ENCODE measurements at regions not wholly inside any gene's neighbourhood (a gene's known extent, or its start where the extent isn't known, plus 50 kb on each side); places are given as distances from the start of the nearest gene placed in this dataset.

DNA sequence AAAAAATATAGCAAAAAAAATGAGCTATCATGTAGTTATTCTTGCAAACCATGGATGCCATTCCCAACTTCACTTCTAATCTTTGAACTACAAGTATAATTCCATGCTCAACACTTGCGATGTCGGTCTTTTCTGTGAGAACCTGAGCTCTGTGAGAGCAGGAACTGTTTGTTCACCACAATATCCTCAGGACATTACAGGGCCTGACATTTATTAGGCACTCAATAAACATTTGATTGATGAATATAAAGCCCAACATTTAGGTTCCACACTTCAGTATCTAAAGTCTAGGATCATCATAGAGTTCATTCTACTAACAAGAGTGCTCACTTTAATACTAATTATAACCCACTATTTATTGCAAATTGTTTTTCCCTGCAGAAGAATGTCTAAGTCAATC is 211.6 kb upstream of the FAM241A start:
- 74% methylated on average over 2 of the region's 2 CpGs for WGBS
- Histone ChIP-seq H3K4me1 (ENCODE audit: control insufficient read depth in 4 of 4, insufficient read depth in 4 of 4, low read length in 3 of 4) (no peaks in the 10 kb centered on the region), H3K27me3 (ENCODE audit: control insufficient read depth in 4 of 4, insufficient read depth in 4 of 4, low read length in 3 of 4) (peaks cover 0 to 5% (median 2%) of the 10 kb centered on the region in 4 donors), H3K27ac (ENCODE audit: low read depth in 1 of 2, low read length in 2 of 2) (no peak overlapping the region), H3K36me3 (ENCODE audit: control insufficient read depth in 4 of 4, insufficient read depth in 3 of 4, low read depth in 1 of 4, low read length in 3 of 4) (no peaks in the 10 kb centered on the region), H3K9me3 (ENCODE audit: control insufficient read depth in 4 of 4, low read length in 3 of 4) (no peaks in the 10 kb centered on the region), H3K4me3 (ENCODE audit: low read depth in 1 of 3, low read length in 3 of 3) (no peak overlapping the region), H3K9ac (ENCODE audit: low read depth in 1 of 2, low read length in 2 of 2) (no peak overlapping the region)
- TF ChIP-seq, protein P1, sequence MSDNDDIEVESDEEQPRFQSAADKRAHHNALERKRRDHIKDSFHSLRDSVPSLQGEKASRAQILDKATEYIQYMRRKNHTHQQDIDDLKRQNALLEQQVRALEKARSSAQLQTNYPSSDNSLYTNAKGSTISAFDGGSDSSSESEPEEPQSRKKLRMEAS (IDR thresholded peaks at IDR 0.05), result no peak
- TF ChIP-seq, protein P2, sequence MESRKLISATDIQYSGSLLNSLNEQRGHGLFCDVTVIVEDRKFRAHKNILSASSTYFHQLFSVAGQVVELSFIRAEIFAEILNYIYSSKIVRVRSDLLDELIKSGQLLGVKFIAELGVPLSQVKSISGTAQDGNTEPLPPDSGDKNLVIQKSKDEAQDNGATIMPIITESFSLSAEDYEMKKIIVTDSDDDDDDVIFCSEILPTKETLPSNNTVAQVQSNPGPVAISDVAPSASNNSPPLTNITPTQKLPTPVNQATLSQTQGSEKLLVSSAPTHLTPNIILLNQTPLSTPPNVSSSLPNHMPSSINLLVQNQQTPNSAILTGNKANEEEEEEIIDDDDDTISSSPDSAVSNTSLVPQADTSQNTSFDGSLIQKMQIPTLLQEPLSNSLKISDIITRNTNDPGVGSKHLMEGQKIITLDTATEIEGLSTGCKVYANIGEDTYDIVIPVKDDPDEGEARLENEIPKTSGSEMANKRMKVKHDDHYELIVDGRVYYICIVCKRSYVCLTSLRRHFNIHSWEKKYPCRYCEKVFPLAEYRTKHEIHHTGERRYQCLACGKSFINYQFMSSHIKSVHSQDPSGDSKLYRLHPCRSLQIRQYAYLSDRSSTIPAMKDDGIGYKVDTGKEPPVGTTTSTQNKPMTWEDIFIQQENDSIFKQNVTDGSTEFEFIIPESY (IDR thresholded peaks at IDR 0.05), result no peak
- no peak for TF ChIP-seq HNF4G (IDR thresholded peaks at IDR 0.05)
- TF ChIP-seq SP1 (IDR thresholded peaks at IDR 0.05), result no peak
- no peak for TF ChIP-seq JUND (IDR thresholded peaks at IDR 0.05)
- no peak for TF ChIP-seq GABPA (IDR thresholded peaks at IDR 0.05 in 1 of 2, conservative IDR thresholded peaks at IDR 0.05 in 1 of 2)
- TF ChIP-seq HNF4A (conservative IDR thresholded peaks at IDR 0.05), result no peak
- no peak for TF ChIP-seq EGR1 (IDR thresholded peaks at IDR 0.05; ENCODE audit: low read depth in 2 of 2)
- TF ChIP-seq NR2F2 (IDR thresholded peaks at IDR 0.05), result no peak
- no peak for TF ChIP-seq RXRA (IDR thresholded peaks at IDR 0.05)
- TF ChIP-seq, protein P3, sequence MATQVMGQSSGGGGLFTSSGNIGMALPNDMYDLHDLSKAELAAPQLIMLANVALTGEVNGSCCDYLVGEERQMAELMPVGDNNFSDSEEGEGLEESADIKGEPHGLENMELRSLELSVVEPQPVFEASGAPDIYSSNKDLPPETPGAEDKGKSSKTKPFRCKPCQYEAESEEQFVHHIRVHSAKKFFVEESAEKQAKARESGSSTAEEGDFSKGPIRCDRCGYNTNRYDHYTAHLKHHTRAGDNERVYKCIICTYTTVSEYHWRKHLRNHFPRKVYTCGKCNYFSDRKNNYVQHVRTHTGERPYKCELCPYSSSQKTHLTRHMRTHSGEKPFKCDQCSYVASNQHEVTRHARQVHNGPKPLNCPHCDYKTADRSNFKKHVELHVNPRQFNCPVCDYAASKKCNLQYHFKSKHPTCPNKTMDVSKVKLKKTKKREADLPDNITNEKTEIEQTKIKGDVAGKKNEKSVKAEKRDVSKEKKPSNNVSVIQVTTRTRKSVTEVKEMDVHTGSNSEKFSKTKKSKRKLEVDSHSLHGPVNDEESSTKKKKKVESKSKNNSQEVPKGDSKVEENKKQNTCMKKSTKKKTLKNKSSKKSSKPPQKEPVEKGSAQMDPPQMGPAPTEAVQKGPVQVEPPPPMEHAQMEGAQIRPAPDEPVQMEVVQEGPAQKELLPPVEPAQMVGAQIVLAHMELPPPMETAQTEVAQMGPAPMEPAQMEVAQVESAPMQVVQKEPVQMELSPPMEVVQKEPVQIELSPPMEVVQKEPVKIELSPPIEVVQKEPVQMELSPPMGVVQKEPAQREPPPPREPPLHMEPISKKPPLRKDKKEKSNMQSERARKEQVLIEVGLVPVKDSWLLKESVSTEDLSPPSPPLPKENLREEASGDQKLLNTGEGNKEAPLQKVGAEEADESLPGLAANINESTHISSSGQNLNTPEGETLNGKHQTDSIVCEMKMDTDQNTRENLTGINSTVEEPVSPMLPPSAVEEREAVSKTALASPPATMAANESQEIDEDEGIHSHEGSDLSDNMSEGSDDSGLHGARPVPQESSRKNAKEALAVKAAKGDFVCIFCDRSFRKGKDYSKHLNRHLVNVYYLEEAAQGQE (IDR thresholded peaks at IDR 0.05), result no peak
- TF ChIP-seq, protein P4, sequence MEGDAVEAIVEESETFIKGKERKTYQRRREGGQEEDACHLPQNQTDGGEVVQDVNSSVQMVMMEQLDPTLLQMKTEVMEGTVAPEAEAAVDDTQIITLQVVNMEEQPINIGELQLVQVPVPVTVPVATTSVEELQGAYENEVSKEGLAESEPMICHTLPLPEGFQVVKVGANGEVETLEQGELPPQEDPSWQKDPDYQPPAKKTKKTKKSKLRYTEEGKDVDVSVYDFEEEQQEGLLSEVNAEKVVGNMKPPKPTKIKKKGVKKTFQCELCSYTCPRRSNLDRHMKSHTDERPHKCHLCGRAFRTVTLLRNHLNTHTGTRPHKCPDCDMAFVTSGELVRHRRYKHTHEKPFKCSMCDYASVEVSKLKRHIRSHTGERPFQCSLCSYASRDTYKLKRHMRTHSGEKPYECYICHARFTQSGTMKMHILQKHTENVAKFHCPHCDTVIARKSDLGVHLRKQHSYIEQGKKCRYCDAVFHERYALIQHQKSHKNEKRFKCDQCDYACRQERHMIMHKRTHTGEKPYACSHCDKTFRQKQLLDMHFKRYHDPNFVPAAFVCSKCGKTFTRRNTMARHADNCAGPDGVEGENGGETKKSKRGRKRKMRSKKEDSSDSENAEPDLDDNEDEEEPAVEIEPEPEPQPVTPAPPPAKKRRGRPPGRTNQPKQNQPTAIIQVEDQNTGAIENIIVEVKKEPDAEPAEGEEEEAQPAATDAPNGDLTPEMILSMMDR (IDR thresholded peaks at IDR 0.05; ENCODE audit: low read depth, low read length, missing input control), result no peak
- no peak for TF ChIP-seq FOXA2 (IDR thresholded peaks at IDR 0.05)
- no peak for TF ChIP-seq RAD21 (IDR thresholded peaks at IDR 0.05)
- no peak for TF ChIP-seq TAF1 (conservative IDR thresholded peaks at IDR 0.05)
- TF ChIP-seq, protein P5, sequence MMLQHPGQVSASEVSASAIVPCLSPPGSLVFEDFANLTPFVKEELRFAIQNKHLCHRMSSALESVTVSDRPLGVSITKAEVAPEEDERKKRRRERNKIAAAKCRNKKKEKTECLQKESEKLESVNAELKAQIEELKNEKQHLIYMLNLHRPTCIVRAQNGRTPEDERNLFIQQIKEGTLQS (IDR thresholded peaks at IDR 0.05), result no peak
- no peak for TF ChIP-seq YY1 (IDR thresholded peaks at IDR 0.05)
- DNase-seq (ENCODE audit: low spot score), result no peak

DNA sequence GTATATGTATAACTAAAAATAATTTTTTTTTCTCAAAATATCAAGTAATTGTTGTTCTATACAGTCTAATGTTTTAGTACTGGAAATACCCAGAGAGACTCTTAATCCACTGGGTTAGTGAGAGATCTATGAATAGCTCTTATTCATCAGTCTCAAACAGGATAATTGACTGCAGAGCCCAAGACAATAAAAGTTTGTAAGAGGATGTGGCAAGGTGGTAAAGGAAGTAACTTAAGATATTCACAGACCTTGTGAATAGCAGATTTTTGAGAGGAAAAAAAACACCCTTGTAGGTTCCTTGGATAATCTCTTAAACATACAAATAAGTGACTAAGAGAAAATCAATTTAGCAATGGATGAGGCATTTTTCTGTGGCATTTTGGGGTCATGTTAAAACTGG is 210.9 kb upstream of the FAM241A start:
- DNase-seq (ENCODE audit: low spot score), result no peak
- Histone ChIP-seq H3K4me3 (ENCODE audit: low read depth in 1 of 3, low read length in 3 of 3) (no peak overlapping the region), H3K36me3 (ENCODE audit: control insufficient read depth in 4 of 4, insufficient read depth in 3 of 4, low read depth in 1 of 4, low read length in 3 of 4) (no peaks in the 10 kb centered on the region), H3K27me3 (ENCODE audit: control insufficient read depth in 4 of 4, insufficient read depth in 4 of 4, low read length in 3 of 4) (peaks cover 0 to 5% (median 2%) of the 10 kb centered on the region in 4 donors), H3K4me1 (ENCODE audit: control insufficient read depth in 4 of 4, insufficient read depth in 4 of 4, low read length in 3 of 4) (no peaks in the 10 kb centered on the region), H3K9me3 (ENCODE audit: control insufficient read depth in 4 of 4, low read length in 3 of 4) (no peaks in the 10 kb centered on the region), H3K27ac (ENCODE audit: low read depth in 1 of 2, low read length in 2 of 2) (no peak overlapping the region), H3K9ac (ENCODE audit: low read depth in 1 of 2, low read length in 2 of 2) (no peak overlapping the region)
- no peak for TF ChIP-seq EGR1 (IDR thresholded peaks at IDR 0.05; ENCODE audit: low read depth in 2 of 2)
- no peak for TF ChIP-seq JUND (IDR thresholded peaks at IDR 0.05)
- TF ChIP-seq, protein P1 (IDR thresholded peaks at IDR 0.05), result no peak
- TF ChIP-seq, protein P3 (IDR thresholded peaks at IDR 0.05), result no peak
- TF ChIP-seq GABPA (IDR thresholded peaks at IDR 0.05 in 1 of 2, conservative IDR thresholded peaks at IDR 0.05 in 1 of 2), result no peak
- no peak for TF ChIP-seq RAD21 (IDR thresholded peaks at IDR 0.05)
- TF ChIP-seq SP1 (IDR thresholded peaks at IDR 0.05), result no peak
- TF ChIP-seq, protein P2 (IDR thresholded peaks at IDR 0.05), result no peak
- TF ChIP-seq, protein P5 (IDR thresholded peaks at IDR 0.05), result no peak
- no peak for TF ChIP-seq YY1 (IDR thresholded peaks at IDR 0.05)
- TF ChIP-seq HNF4G (IDR thresholded peaks at IDR 0.05), result no peak

All from liver (tissue), 8 donors.